ENCODE measurements at regions not wholly inside any gene's neighbourhood (a gene's known extent, or its start where the extent isn't known, plus 50 kb on each side); places are given as distances from the start of the nearest gene placed in this dataset.

- Histone ChIP-seq H3K4me3 (no peak overlapping the region), H3K9me3 (no peaks in the 10 kb centered on the region), H3K36me3 (no peaks in the 10 kb centered on the region), H3K27me3 (no peaks in the 10 kb centered on the region), H3K4me1 (no peaks in the 10 kb centered on the region), H3K27ac (no peak overlapping the region)
- no peak for TF ChIP-seq CTCF (IDR thresholded peaks at IDR 0.05)
- DNase-seq (ENCODE audit: low spot score), result no peak
Observed at GRCh38 chr18:64220941-64221340, 72.1 kb upstream of the LINC00305 start.

- no peak for TF ChIP-seq CTCF (IDR thresholded peaks at IDR 0.05)
- Histone ChIP-seq H3K36me3 (no peaks in the 10 kb centered on the region), H3K9me3 (no peaks in the 10 kb centered on the region), H3K27me3 (no peaks in the 10 kb centered on the region), H3K4me1 (no peaks in the 10 kb centered on the region), H3K4me3 (no peak overlapping the region), H3K27ac (no peak overlapping the region)
- no peak for DNase-seq (ENCODE audit: low spot score)
Observed at GRCh38 chr18:64219517-64219916, 70.6 kb upstream of the LINC00305 start.

GRCh38 chr18:64210401-64210949, 61.6 kb upstream of the LINC00305 start:
- Histone ChIP-seq H3K27me3 (no peaks in the 10 kb centered on the region), H3K9me3 (no peaks in the 10 kb centered on the region), H3K4me1 (no peaks in the 10 kb centered on the region), H3K4me3 (no peak overlapping the region), H3K36me3 (no peaks in the 10 kb centered on the region), H3K27ac (no peak overlapping the region)
- no peak for TF ChIP-seq CTCF (IDR thresholded peaks at IDR 0.05)
- DNase-seq (ENCODE audit: low spot score), result no peak

GRCh38 chr18:64208516-64208915, 59.6 kb upstream of the LINC00305 start:
- Histone ChIP-seq H3K27me3 (no peaks in the 10 kb centered on the region), H3K9me3 (no peaks in the 10 kb centered on the region), H3K36me3 (no peaks in the 10 kb centered on the region), H3K4me1 (no peaks in the 10 kb centered on the region), H3K27ac (no peak overlapping the region), H3K4me3 (no peak overlapping the region)
- DNase-seq (ENCODE audit: low spot score), result no peak
- no peak for TF ChIP-seq CTCF (IDR thresholded peaks at IDR 0.05)

- Histone ChIP-seq H3K4me3 (no peak overlapping the region), H3K27me3 (no peaks in the 10 kb centered on the region), H3K9me3 (no peaks in the 10 kb centered on the region), H3K27ac (no peak overlapping the region), H3K4me1 (no peaks in the 10 kb centered on the region), H3K36me3 (no peaks in the 10 kb centered on the region)
- no peak for TF ChIP-seq CTCF (IDR thresholded peaks at IDR 0.05)
- DNase-seq (ENCODE audit: low spot score), result no peak
Observed at GRCh38 chr18:64207820-64208219, 58.9 kb upstream of the LINC00305 start.

GRCh38 chr18:64203295-64203694, 54.4 kb upstream of the LINC00305 start:
- Histone ChIP-seq H3K36me3 (no peaks in the 10 kb centered on the region), H3K27ac (no peak overlapping the region), H3K4me3 (no peak overlapping the region), H3K27me3 (no peaks in the 10 kb centered on the region), H3K4me1 (no peaks in the 10 kb centered on the region), H3K9me3 (no peaks in the 10 kb centered on the region)
- DNase-seq (ENCODE audit: low spot score), result no peak
- no peak for TF ChIP-seq CTCF (IDR thresholded peaks at IDR 0.05)

Data from right atrium auricular region (tissue), 2 donors.